HCT116 (cell line): ENCODE measurements at regions not wholly inside any gene's neighbourhood (a gene's known extent, or its start where the extent isn't known, plus 50 kb on each side); places are given as distances from the start of the nearest gene placed in this dataset.

Experiments
- ATAC-seq: fragments of 200-7000 bp; cut with Tn5 transposase; 2 replicates; pipeline ENCODE4 v1.9.1; 2020; ENCODE audit warnings: mild to moderate bottlenecking, moderate library complexity
- BruUV-seq: library from RNA; stranded (reverse); fragments of 400-500 nt; replicated peaks from 2 replicates; lab custom pipeline; 2021; lab: Mats Ljungman, UMichigan
- CTCF ChIA-PET: fragments of 300-600 bp; sonication (Branson Sonifier 250); formaldehyde crosslinking; loops from one replicate; lab custom pipeline; 2021; ENCODE audit warnings: antibody characterized with exemption; lab: Charles Lee
- POLR2A ChIA-PET: fragments of 300-600, 350-600 bp; sonication (Branson Sonifier 250); formaldehyde crosslinking; loops from one replicate; lab custom pipeline; 2021; ENCODE audit warnings: antibody characterized with exemption; lab: Charles Lee
- RAD21 ChIA-PET, 2 experiments: fragments of 300-600 bp; sonication (Branson Sonifier 250); formaldehyde crosslinking; loops; one replicate each; lab custom pipeline; 2023; ENCODE audit warnings: low total read pairs in 2 of 2; ENCODE audit not compliant: uncharacterized antibody in 2 of 2, unreplicated experiment in 2 of 2, low non-redundant PET in 1 of 2; lab: Charles Lee
- DNase-seq: peaks from one replicate; pipeline ENCODE4 v3.0.0-alpha.2; 2010; ENCODE audit warnings: low read depth, low spot score
- H2AFZ ChIP-seq: fragments of 200-600 bp; shearing (Covaris generic), sonication (generic); 2 replicates; pipeline ENCODE4 v1.6.1; 2017; ENCODE audit warnings: low read depth, mixed run types, mixed read lengths, antibody characterized with exemption, low read length; ENCODE audit not compliant: poor library complexity, severe bottlenecking
- H3K27ac ChIP-seq: 2 replicates; pipeline ENCODE4 v1.5.1; 2012; ENCODE audit warnings: low read depth, low read length
- H3K27me3 ChIP-seq: fragments of 200-600 bp; sonication (generic); 2 replicates; pipeline ENCODE4 v1.6.1; 2016; ENCODE audit warnings: mixed run types, low read length, mixed read lengths; ENCODE audit not compliant: insufficient read depth
- H3K36me3 ChIP-seq, 2 experiments: fragments of 200-500 bp in 1 of 2; fragments of 200-600 bp in 1 of 2; sonication (Bioruptor generic) in 1 of 2; sonication (generic) in 1 of 2; 2 replicates each; pipeline versions ENCODE4 v1.5.1 to v1.6.1; 2014 to 2016; ENCODE audit warnings: low read length in 2 of 2, inconsistent platforms in 1 of 2, mixed read lengths in 1 of 2, mixed run types in 1 of 2; ENCODE audit not compliant: insufficient read depth in 2 of 2, control insufficient read depth in 1 of 2
- H3K4me1 ChIP-seq, 2 experiments: fragments of 200-600 bp in 1 of 2; sonication (generic) in 1 of 2; 2 replicates each; pipeline versions ENCODE4 v1.5.1 to v1.6.1; 2012 to 2017; ENCODE audit warnings: low read length in 2 of 2, inconsistent platforms in 1 of 2, mild to moderate bottlenecking in 1 of 2, mixed read lengths in 1 of 2, mixed run types in 1 of 2, moderate library complexity in 1 of 2; ENCODE audit not compliant: insufficient read depth in 2 of 2, control insufficient read depth in 1 of 2
- H3K4me2 ChIP-seq: fragments of 200-600 bp; sonication (generic); 2 replicates; pipeline ENCODE4 v1.6.1; 2017; ENCODE audit warnings: mixed run types, low read length, mixed read lengths
- H3K4me3 ChIP-seq, 2 experiments: fragments of 200-600 bp in 1 of 2; sonication (generic) in 1 of 2; replicated peaks in 1 of 2; 2 replicates each; pipeline ENCODE4 v1.5.1; 2011 to 2016; ENCODE audit warnings: low read length in 2 of 2, control low read depth in 1 of 2, low read depth in 1 of 2, mild to moderate bottlenecking in 1 of 2, mixed read lengths in 1 of 2, mixed run types in 1 of 2
- H3K79me2 ChIP-seq: fragments of 200-600 bp; sonication (generic); 2 replicates; pipeline ENCODE4 v1.6.1; 2017; ENCODE audit warnings: mild to moderate bottlenecking, mixed run types, low read length, moderate library complexity, mixed read lengths; ENCODE audit not compliant: insufficient read depth
- H3K9ac ChIP-seq: fragments of 200-600 bp; sonication (generic); 2 replicates; pipeline ENCODE4 v1.6.1; 2016; ENCODE audit warnings: low read length, mixed read lengths
- H3K9me2 ChIP-seq: fragments of 200-600 bp; sonication (generic), shearing (Covaris generic); 2 replicates; pipeline ENCODE4 v1.6.1; 2017; ENCODE audit warnings: mixed run types, mild to moderate bottlenecking, moderate library complexity; ENCODE audit not compliant: insufficient read depth
- H3K9me3 ChIP-seq, 2 experiments: fragments of 200-500 bp in 1 of 2; fragments of 200-600 bp in 1 of 2; sonication (Bioruptor generic) in 1 of 2; sonication (generic) in 1 of 2; 2 replicates each; pipeline ENCODE4 v1.6.1; 2014 to 2017; ENCODE audit warnings: low read length in 2 of 2, mixed read lengths in 2 of 2, inconsistent platforms in 1 of 2, low read depth in 1 of 2, mild to moderate bottlenecking in 1 of 2, mixed run types in 1 of 2, moderate library complexity in 1 of 2; ENCODE audit not compliant: control insufficient read depth in 1 of 2, insufficient read depth in 1 of 2
- H4K20me1 ChIP-seq: fragments of 200-600 bp; sonication (generic), shearing (Covaris generic); 2 replicates; pipeline ENCODE4 v1.6.1; 2017; ENCODE audit warnings: mixed run types, mild to moderate bottlenecking, moderate library complexity; ENCODE audit not compliant: insufficient read depth
- FOSL1 ChIP-seq: IDR thresholded peaks from 2 replicates; pipeline ENCODE4 v1.6.1; 2012; ENCODE audit warnings: low read depth
- JUND ChIP-seq: IDR thresholded peaks from 2 replicates; pipeline ENCODE4 v1.6.1; 2012
- TCF7L2 ChIP-seq: IDR thresholded peaks from 2 replicates; pipeline ENCODE4 v1.7.0; 2011; ENCODE audit warnings: borderline replicate concordance, inconsistent platforms; ENCODE audit not compliant: insufficient read depth, insufficient read length; ENCODE audit errors: extremely low read depth
- YY1 ChIP-seq: IDR thresholded peaks from 2 replicates; pipeline ENCODE4 v1.6.1; 2011; ENCODE audit warnings: low read length, low read depth, moderate library complexity, mild to moderate bottlenecking; ENCODE audit not compliant: insufficient replicate concordance; ENCODE audit errors: extremely low read depth
- ZFX ChIP-seq: fragments of 450-650 bp; IDR thresholded peaks from 2 replicates; pipeline ENCODE4 v1.6.1; 2017
- intact Hi-C: fragments of 100-400 bp; cut with micrococcal nuclease; formaldehyde crosslinking; loops from 2 replicates; pipeline ENCODE4 v1.10.0; 2022
- TF ChIP-seq, protein P1 (sequence below): IDR thresholded peaks from 2 replicates; pipeline ENCODE4 v1.6.1; 2012
- TF ChIP-seq, protein P2 (sequence below): IDR thresholded peaks from 2 replicates; pipeline ENCODE4 v1.6.1; 2012
- TF ChIP-seq, protein P3 (sequence below): IDR thresholded peaks from 2 replicates; pipeline ENCODE4 v1.6.1; 2011; ENCODE audit warnings: mild to moderate bottlenecking, low read length, moderate library complexity; ENCODE audit not compliant: insufficient replicate concordance; ENCODE audit errors: extremely low read depth
- TF ChIP-seq, protein P4 (sequence below), 3 experiments: fragments of 200-600 bp in 1 of 3; sonication (generic) in 1 of 3; IDR thresholded peaks in 2 of 3; conservative IDR thresholded peaks in 1 of 3; 2 replicates each; pipeline ENCODE4 v1.5.1; 2012 to 2017; ENCODE audit warnings: low read depth in 2 of 3, low read length in 2 of 3, antibody characterized with exemption in 1 of 3, borderline replicate concordance in 1 of 3, control low read depth in 1 of 3, mild to moderate bottlenecking in 1 of 3, mixed read lengths in 1 of 3, mixed run types in 1 of 3, moderate library complexity in 1 of 3; ENCODE audit not compliant: insufficient read depth in 1 of 3

DNA sequence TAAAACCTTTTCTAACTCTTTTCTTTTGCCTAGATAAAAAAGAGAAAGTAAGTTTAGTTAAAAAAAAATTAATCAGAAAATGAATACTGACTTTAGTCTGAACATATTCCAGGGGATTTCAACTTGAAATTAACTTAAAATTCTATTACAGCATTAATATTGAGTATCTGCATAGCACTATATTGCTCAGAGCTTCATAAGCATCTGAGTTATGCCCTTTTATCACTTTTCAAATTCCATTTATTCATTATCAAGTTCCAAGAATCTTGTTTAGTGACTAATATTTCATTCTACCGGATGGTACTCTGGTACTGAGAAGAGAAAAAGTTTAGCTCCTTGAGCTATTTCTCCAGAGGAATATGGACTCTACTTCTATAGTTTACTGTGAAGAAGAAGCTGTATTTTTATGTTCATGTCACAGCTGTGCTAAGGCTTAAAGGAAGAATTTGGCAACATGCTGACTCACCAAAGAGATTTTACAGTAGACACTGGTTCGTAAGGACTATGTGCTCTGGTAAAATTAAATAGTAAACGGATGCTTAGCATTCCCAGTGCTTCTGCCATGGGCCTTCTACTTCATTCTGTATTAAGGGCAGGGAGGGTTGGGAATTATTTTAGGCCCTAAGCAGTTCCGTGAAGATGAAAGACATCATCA lies 285.2 kb upstream of the SEMA6A start:
- Histone ChIP-seq H2AFZ (no peak overlapping the region), H3K27ac (no peak overlapping the region), H3K79me2 (no peaks in the 10 kb centered on the region), H4K20me1 (no peaks in the 10 kb centered on the region), H3K9me2 (no peaks in the 10 kb centered on the region), H3K9me3 (no peaks in the 10 kb centered on the region), H3K27me3 (no peaks in the 10 kb centered on the region), H3K9ac (no peak overlapping the region), H3K36me3 (no peaks in the 10 kb centered on the region), H3K4me1 (no peaks in the 10 kb centered on the region), H3K4me3 (no peak overlapping the region), H3K4me2 (no peak overlapping the region)
- ChIA-PET RAD21 (no interaction called here), POLR2A (no interaction called here), CTCF (no interaction called here)
- no TSS peak for BruUV-seq
- ATAC-seq (no peak), DNase-seq (no peak)
- intact Hi-C loops: no loop called here
- TF ChIP-seq YY1 (no peak), ZFX (no peak)
- TF ChIP-seq, protein P1, sequence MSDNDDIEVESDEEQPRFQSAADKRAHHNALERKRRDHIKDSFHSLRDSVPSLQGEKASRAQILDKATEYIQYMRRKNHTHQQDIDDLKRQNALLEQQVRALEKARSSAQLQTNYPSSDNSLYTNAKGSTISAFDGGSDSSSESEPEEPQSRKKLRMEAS: no peak
- TF ChIP-seq, protein P2, sequence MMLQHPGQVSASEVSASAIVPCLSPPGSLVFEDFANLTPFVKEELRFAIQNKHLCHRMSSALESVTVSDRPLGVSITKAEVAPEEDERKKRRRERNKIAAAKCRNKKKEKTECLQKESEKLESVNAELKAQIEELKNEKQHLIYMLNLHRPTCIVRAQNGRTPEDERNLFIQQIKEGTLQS: no peak

DNA sequence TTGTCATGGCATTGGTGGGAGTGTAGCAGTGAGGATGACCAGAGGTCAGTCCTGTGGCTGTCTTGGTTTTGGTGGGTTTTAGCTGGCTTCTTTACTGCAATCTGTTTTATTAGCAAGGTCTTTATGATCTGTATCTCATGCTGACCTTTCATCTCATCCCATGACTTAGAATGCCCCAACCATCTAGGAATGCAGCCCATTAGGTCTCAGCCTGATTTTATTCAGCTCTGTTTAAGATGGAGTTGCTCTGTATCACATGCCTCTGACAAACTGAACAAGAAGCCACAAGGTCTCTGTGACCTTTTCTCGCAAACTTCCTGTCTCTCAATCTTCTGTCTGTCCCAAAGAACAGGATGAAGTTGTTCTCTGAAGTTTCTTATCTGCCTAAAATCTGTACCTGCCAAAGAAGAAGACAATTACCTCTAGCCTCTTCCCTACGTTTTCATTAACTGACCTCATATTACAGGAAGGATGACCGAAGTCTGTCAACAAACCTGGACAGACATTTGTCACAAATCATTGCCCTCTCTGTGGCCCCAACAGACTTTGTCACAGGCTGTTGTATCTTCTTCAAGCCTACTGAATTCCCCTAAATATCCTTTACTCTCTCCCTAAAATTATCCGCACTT lies 284.2 kb upstream of the SEMA6A start:
- no peaks in the 10 kb centered on the region for H3K36me3 ChIP-seq
- H3K9ac ChIP-seq: no peak overlapping the region
- H3K4me3 ChIP-seq: no peak overlapping the region
- CTCF ChIA-PET: no interaction called here
- no peak overlapping the region for H2AFZ ChIP-seq
- H3K4me2 ChIP-seq: no peak overlapping the region
- intact Hi-C loops: no loop called here
- ATAC-seq (no peak), DNase-seq (no peak)
- no peak overlapping the region for H3K27ac ChIP-seq
- H3K27me3 ChIP-seq: no peaks in the 10 kb centered on the region
- no peaks in the 10 kb centered on the region for H3K9me2 ChIP-seq
- POLR2A ChIA-PET: no interaction called here
- RAD21 ChIA-PET: no interaction called here
- H3K79me2 ChIP-seq: no peaks in the 10 kb centered on the region
- H4K20me1 ChIP-seq: no peaks in the 10 kb centered on the region
- no peaks in the 10 kb centered on the region for H3K9me3 ChIP-seq
- no peaks in the 10 kb centered on the region for H3K4me1 ChIP-seq
- no TSS peak for BruUV-seq
- TF ChIP-seq TCF7L2: no peak
- TF ChIP-seq, protein P2: no peak
- TF ChIP-seq, protein P3, sequence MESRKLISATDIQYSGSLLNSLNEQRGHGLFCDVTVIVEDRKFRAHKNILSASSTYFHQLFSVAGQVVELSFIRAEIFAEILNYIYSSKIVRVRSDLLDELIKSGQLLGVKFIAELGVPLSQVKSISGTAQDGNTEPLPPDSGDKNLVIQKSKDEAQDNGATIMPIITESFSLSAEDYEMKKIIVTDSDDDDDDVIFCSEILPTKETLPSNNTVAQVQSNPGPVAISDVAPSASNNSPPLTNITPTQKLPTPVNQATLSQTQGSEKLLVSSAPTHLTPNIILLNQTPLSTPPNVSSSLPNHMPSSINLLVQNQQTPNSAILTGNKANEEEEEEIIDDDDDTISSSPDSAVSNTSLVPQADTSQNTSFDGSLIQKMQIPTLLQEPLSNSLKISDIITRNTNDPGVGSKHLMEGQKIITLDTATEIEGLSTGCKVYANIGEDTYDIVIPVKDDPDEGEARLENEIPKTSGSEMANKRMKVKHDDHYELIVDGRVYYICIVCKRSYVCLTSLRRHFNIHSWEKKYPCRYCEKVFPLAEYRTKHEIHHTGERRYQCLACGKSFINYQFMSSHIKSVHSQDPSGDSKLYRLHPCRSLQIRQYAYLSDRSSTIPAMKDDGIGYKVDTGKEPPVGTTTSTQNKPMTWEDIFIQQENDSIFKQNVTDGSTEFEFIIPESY: no peak
- no peak for TF ChIP-seq JUND
- TF ChIP-seq FOSL1: no peak
- TF ChIP-seq, protein P4, sequence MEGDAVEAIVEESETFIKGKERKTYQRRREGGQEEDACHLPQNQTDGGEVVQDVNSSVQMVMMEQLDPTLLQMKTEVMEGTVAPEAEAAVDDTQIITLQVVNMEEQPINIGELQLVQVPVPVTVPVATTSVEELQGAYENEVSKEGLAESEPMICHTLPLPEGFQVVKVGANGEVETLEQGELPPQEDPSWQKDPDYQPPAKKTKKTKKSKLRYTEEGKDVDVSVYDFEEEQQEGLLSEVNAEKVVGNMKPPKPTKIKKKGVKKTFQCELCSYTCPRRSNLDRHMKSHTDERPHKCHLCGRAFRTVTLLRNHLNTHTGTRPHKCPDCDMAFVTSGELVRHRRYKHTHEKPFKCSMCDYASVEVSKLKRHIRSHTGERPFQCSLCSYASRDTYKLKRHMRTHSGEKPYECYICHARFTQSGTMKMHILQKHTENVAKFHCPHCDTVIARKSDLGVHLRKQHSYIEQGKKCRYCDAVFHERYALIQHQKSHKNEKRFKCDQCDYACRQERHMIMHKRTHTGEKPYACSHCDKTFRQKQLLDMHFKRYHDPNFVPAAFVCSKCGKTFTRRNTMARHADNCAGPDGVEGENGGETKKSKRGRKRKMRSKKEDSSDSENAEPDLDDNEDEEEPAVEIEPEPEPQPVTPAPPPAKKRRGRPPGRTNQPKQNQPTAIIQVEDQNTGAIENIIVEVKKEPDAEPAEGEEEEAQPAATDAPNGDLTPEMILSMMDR (IDR thresholded peaks at IDR 0.05 in 2 of 3, conservative IDR thresholded peaks at IDR 0.05 in 1 of 3; ENCODE audit: borderline replicate concordance in 1 of 3, insufficient read depth in 1 of 3, low read depth in 2 of 3, low read length in 2 of 3): no peak
